BE2C (cell line): ENCODE measurements at regions not wholly inside any gene's neighbourhood (a gene's known extent, or its start where the extent isn't known, plus 50 kb on each side); places are given as distances from the start of the nearest gene placed in this dataset.

Source experiments
- DNase-seq: peaks from one replicate; pipeline ENCODE4 v3.0.0-alpha.2; 2020
- H3K27me3 ChIP-seq: fragments of 250-450 bp; sonication (Bioruptor Pico); 2 replicates; pipeline ENCODE4 v1.5.1; 2020; ENCODE audit warnings: mild to moderate bottlenecking
- H3K36me3 ChIP-seq: fragments of 250-450 bp; sonication (Bioruptor Pico); 2 replicates; pipeline ENCODE4 v1.5.1; 2020; ENCODE audit warnings: mild to moderate bottlenecking
- H3K4me1 ChIP-seq: fragments of 250-450 bp; sonication (Bioruptor Pico); 2 replicates; pipeline ENCODE4 v1.5.1; 2020
- H3K4me3 ChIP-seq: 2 replicates; pipeline ENCODE4 v1.5.1; 2011; ENCODE audit warnings: low read depth, low read length
- H3K9me3 ChIP-seq: fragments of 250-450 bp; sonication (Bioruptor Pico); 2 replicates; pipeline ENCODE4 v1.5.1; 2020
- CTCF ChIP-seq: IDR thresholded peaks from 2 replicates; pipeline ENCODE4 v1.5.1; 2012; ENCODE audit warnings: mild to moderate bottlenecking, low read depth, low read length

GRCh38 chr13:81334481-81334880 is 993.6 kb upstream of the SPRY2 start:
- no peaks in the 10 kb centered on the region for H3K9me3 ChIP-seq
- no peak for DNase-seq
- TF ChIP-seq CTCF: no peak
- H3K4me3 ChIP-seq: no peak overlapping the region
- H3K27me3 ChIP-seq: no peaks in the 10 kb centered on the region
- no peaks in the 10 kb centered on the region for H3K36me3 ChIP-seq
- H3K4me1 ChIP-seq: no peaks in the 10 kb centered on the region

- Histone ChIP-seq H3K36me3 (no peaks in the 10 kb centered on the region), H3K9me3 (no peaks in the 10 kb centered on the region), H3K4me3 (no peak overlapping the region), H3K4me1 (no peaks in the 10 kb centered on the region), H3K27me3 (no peaks in the 10 kb centered on the region)
- DNase-seq: no peak
- TF ChIP-seq CTCF: no peak
These were observed 986.0 kb upstream of the SPRY2 start for GRCh38 chr13:81326913-81327312.

GRCh38 chr13:81320516-81320915 is 979.6 kb upstream of the SPRY2 start:
- no peaks in the 10 kb centered on the region for H3K9me3 ChIP-seq
- no peaks in the 10 kb centered on the region for H3K27me3 ChIP-seq
- no peak for TF ChIP-seq CTCF
- no peaks in the 10 kb centered on the region for H3K4me1 ChIP-seq
- no peak overlapping the region for H3K4me3 ChIP-seq
- H3K36me3 ChIP-seq: no peaks in the 10 kb centered on the region
- no peak for DNase-seq

GRCh38 chr13:81319351-81319750 is 978.4 kb upstream of the SPRY2 start:
- no peak for DNase-seq
- H3K4me1 ChIP-seq: no peaks in the 10 kb centered on the region
- H3K9me3 ChIP-seq: no peaks in the 10 kb centered on the region
- H3K36me3 ChIP-seq: no peaks in the 10 kb centered on the region
- TF ChIP-seq CTCF: no peak
- no peaks in the 10 kb centered on the region for H3K27me3 ChIP-seq
- no peak overlapping the region for H3K4me3 ChIP-seq

- H3K9me3 ChIP-seq: no peaks in the 10 kb centered on the region
- H3K27me3 ChIP-seq: no peaks in the 10 kb centered on the region
- H3K36me3 ChIP-seq: no peaks in the 10 kb centered on the region
- no peak for TF ChIP-seq CTCF
- no peak overlapping the region for H3K4me3 ChIP-seq
- H3K4me1 ChIP-seq: no peaks in the 10 kb centered on the region
- no peak for DNase-seq
These were observed 977.5 kb upstream of the SPRY2 start for GRCh38 chr13:81318231-81319019.

- DNase-seq: no peak
- no peaks in the 10 kb centered on the region for H3K9me3 ChIP-seq
- no peak for TF ChIP-seq CTCF
These were observed 973.5 kb upstream of the SPRY2 start for GRCh38 chr13:81314461-81314860.

More at GRCh38 chr13:81314461-81314860, 973.5 kb upstream of the SPRY2 start:
- Histone ChIP-seq H3K4me1 (no peaks in the 10 kb centered on the region), H3K4me3 (no peak overlapping the region), H3K27me3 (no peaks in the 10 kb centered on the region), H3K36me3 (no peaks in the 10 kb centered on the region)
